HG03442 (cell line): ENCODE measurements at regions not wholly inside any gene's neighbourhood (a gene's known extent, or its start where the extent isn't known, plus 50 kb on each side); places are given as distances from the start of the nearest gene placed in this dataset.

ENCODE experiments used
- ATAC-seq: cut with Tn5 transposase; IDR thresholded peaks from one replicate; pipeline ENCODE4 v1.9.1; 2021; ENCODE audit warnings: mild to moderate bottlenecking, moderate library complexity; ENCODE audit not compliant: unreplicated experiment

DNA sequence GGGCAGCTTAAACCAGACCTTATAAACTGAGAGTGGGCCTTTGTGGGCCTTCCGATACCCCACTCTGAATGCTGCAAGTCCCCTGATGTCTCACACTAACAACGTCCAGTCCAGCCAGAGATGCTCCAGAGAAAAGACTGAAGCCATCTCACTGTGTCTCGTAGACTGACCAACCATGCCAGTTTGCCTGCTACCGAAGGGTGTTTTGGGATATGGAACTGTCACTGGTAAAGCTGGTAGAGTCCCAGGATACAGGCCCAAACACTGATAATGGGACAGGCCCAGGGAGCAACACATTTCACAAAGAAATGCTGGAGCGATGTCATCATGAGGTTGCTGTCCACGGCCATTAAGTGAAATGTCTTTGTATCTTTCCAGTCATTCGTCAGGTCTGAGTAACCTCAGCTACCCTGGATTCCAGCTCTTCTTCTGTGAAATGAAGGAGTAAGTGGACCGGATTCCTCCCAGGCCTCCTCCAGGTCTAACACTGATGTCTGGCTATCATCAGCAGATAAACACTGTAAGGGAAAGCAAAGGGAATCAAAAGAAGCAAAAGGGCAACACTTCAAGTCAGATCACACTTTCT is 81.6 kb downstream of the SLC5A7 start:
- ATAC-seq, result no peak

DNA sequence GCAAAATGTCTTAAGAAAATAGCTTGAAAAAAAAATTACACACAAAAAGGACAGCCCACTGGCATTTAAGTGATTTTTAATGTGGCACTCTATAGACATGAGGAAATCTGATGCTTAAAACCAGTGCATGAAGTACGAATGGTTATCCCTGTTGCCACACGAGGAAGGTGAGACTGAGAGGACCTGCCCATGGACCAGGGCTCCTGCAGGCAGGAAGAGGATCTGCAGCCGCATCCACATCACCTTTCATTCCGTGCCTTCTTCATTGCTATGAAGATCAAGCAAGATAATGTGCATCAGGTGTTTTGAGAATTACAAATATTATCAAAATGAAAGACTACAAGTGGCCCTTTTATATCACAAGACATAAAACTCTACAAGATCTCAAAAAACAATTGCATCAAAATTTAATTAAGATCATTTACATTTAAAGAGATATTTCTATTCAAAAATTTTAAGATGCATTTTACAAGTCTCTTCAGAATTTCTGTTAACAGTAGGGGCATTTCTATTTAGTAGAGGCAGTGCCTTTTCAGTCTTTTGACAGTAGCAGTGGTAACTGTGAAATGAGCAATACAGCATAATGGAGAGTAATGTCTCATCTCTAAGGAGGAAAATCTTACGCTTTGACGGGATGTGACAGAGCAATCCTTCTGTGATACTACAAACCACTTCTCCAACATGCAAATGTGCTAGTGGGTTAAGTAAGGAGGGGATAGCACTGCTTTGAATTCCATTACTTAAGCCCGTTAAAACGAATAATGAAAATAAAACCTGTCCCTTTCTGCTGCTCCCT is 83.4 kb downstream of the SLC5A7 start:
- ATAC-seq, result no peak

DNA sequence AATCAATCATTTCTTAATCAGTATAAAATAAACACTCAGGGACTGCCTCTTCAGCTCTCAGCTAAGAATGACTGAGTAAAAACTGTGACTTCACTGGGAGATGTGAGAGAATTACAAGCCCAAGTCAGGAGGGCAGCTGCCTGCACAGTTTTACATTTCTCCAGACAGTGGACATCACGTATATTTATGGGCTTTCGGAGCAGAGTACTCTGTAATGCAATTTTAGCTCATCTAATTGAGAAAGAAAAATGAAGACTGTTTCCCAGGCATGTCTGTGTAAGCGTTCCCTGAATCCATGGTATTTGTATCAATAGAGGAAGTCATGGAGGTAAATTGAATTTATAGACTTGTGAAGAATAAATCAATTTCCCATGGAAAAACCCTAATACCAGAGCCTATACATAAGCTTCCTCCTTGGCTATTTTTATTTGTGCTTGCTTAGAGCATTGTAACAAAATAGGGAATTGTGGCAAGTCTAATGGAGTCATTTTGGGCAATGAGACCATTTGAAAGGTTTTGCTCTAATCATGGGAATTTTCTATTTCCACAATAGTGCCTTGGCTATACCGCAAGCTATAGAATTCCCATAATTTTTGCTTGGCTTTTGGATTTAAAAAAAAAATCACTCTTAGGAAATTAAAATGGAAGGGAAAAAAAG is 87.2 kb downstream of the SLC5A7 start:
- no peak for ATAC-seq

- no peak for ATAC-seq
These were observed 87.8 kb downstream of the SLC5A7 start for GRCh38 chr2:108074150-108074549.

- no peak for ATAC-seq
These were observed 88.6 kb downstream of the SLC5A7 start for GRCh38 chr2:108074946-108075345.

- no peak for ATAC-seq
These were observed 90.2 kb downstream of the SLC5A7 start for GRCh38 chr2:108076527-108076926.

- ATAC-seq, result no peak
These were observed 93.4 kb downstream of the SLC5A7 start for GRCh38 chr2:108079736-108080135.

- no peak for ATAC-seq
These were observed 93.9 kb downstream of the SLC5A7 start for GRCh38 chr2:108080177-108080576.

GRCh38 chr2:108082978-108083377 is 96.7 kb downstream of the SLC5A7 start:
- ATAC-seq, result no peak

GRCh38 chr2:108084311-108084710 is 98.0 kb downstream of the SLC5A7 start:
- ATAC-seq, result no peak

DNA sequence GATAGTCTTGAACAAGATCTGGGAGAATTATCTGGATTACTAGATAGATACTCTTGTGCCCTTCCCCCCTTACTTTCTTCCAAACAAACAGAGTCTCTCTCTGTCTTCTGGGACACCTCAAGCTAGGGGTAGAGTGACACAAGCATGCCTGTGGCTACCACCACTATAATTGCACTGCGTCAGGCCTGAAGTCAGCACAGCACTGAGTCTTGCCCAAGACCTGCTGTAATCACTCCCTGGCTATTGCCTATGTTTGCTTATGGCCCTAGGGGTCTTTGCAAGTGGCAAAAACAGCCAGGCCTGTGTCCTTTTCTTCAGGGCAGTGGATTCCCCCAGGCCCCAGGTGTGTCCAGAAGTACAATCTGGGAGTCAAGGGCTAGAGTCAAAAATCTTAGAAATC is 106.6 kb downstream of the SLC5A7 start:
- no peak for ATAC-seq

DNA sequence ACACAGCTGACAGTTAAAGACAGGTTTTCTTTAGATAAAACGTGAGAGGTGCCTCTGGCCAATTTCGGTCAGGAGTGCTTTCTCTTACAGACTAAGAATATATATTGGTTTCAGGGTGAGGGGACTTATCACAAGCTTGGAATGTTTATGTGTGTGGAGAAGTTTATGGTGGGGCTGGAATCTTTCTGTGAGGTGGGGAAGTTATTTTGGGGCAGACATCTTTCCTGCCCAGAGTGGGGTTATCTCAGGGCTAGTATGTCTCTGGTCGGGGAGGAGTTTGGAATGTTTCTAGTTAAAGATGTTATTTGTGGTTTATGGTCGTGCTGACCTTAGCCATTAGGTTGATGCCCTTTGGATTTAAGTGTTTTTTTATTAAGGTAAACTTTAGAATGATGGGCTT is 115.2 kb downstream of the SLC5A7 start:
- ATAC-seq, result no peak

DNA sequence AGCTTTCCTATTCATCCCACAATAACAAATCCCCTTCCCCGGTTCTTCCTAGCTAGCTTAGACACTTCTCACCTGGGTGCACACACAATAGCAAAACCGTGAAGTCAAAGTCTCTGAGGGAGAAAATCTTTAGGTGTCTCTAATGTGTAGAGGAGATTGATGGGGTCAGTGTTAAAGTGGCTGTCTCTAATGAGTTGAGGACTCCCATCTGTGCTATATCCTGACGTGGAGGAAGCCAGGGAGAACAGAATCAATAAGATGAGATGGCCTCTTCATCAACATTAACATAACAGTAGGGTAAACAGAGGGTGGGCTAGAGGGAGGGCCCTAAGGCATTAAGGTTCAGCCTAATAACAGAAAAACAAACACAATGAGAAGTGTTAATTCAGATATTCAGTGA is 120.4 kb downstream of the SLC5A7 start:
- no peak for ATAC-seq

- ATAC-seq, result no peak
These were observed 125.6 kb downstream of the SLC5A7 start for GRCh38 chr2:108111936-108112335.

- no peak for ATAC-seq
These were observed 123.9 kb upstream of the SULT1C3 start for GRCh38 chr2:108115868-108116267.

- no peak for ATAC-seq
These were observed 120.8 kb upstream of the SULT1C3 start for GRCh38 chr2:108118996-108119395.

- no peak for ATAC-seq
These were observed 120.3 kb upstream of the SULT1C3 start for GRCh38 chr2:108119492-108119891.

GRCh38 chr2:108124736-108125495 is 114.9 kb upstream of the SULT1C3 start:
- ATAC-seq, result no peak

DNA sequence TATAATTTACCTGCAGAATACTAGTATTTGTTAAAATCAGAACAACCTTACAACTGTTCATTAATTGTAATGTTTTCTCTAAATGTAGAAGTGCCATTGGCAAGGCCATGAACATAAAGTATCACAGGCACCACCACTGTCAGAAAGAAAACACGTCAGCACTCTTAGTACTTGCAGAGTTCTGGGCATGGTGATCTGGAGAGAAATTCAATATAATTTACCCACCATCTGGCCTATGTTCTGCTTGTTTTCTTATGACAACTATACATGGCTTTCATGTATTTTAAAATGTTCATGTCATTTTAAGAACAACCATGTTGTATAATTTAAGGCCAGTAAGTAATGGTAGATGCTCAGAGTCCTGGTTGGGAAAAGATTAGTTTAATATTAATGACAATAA is 114.2 kb upstream of the SULT1C3 start:
- no peak for ATAC-seq

GRCh38 chr2:108128249-108128648 is 111.5 kb upstream of the SULT1C3 start:
- no peak for ATAC-seq

- ATAC-seq, result no peak
These were observed 110.1 kb upstream of the SULT1C3 start for GRCh38 chr2:108129636-108130035.
